ENCODE measurements at regions not wholly inside any gene's neighbourhood (a gene's known extent, or its start where the extent isn't known, plus 50 kb on each side); places are given as distances from the start of the nearest gene placed in this dataset.

GRCh38 chr14:101075025-101075800, 171.7 kb upstream of the RTL1 start:
- TF ChIP-seq CTCF (IDR thresholded peaks at IDR 0.05): no peak
- Histone ChIP-seq H3K4me3 (no peak overlapping the region), H3K36me3 (no peaks in the 10 kb centered on the region), H3K4me1 (peaks cover 6% of the 10 kb centered on the region), H3K9me3 (no peaks in the 10 kb centered on the region), H3K27ac (no peak overlapping the region), H3K27me3 (ENCODE audit: low read depth) (peaks cover 35% of the 10 kb centered on the region)
- DNase-seq (no peak), ATAC-seq (no peak)
- intact Hi-C loops (cut with DNase I): no loop called here

- Histone ChIP-seq H3K27ac (no peak overlapping the region), H3K4me1 (peaks cover 6% of the 10 kb centered on the region), H3K4me3 (no peak overlapping the region), H3K36me3 (no peaks in the 10 kb centered on the region), H3K9me3 (no peaks in the 10 kb centered on the region), H3K27me3 (ENCODE audit: low read depth) (peaks cover 35% of the 10 kb centered on the region)
- DNase-seq (no peak), ATAC-seq (no peak)
- no peak for TF ChIP-seq CTCF (IDR thresholded peaks at IDR 0.05)
- intact Hi-C loops (cut with DNase I): no loop called here
Measured at GRCh38 chr14:101075801-101076413, 172.4 kb upstream of the RTL1 start.

GRCh38 chr14:101076451-101077198, 173.1 kb upstream of the RTL1 start:
- intact Hi-C loops (cut with DNase I): no loop called here
- no peak for TF ChIP-seq CTCF (IDR thresholded peaks at IDR 0.05)
- Histone ChIP-seq H3K27me3 (ENCODE audit: low read depth) (peaks cover 35% of the 10 kb centered on the region), H3K4me1 (peaks cover 6% of the 10 kb centered on the region), H3K4me3 (no peak overlapping the region), H3K27ac (no peak overlapping the region), H3K36me3 (no peaks in the 10 kb centered on the region), H3K9me3 (no peaks in the 10 kb centered on the region)
- DNase-seq: no peak
- no peak for ATAC-seq

GRCh38 chr14:101077481-101078074, 174.1 kb upstream of the RTL1 start:
- no peak for TF ChIP-seq CTCF (IDR thresholded peaks at IDR 0.05)
- Histone ChIP-seq H3K4me3 (no peak overlapping the region), H3K9me3 (no peaks in the 10 kb centered on the region), H3K36me3 (no peaks in the 10 kb centered on the region), H3K4me1 (peaks cover 6% of the 10 kb centered on the region), H3K27me3 (ENCODE audit: low read depth) (peaks cover 35% of the 10 kb centered on the region), H3K27ac (no peak overlapping the region)
- no peak for ATAC-seq
- DNase-seq: no peak
- intact Hi-C loops (cut with DNase I): no loop called here

GRCh38 chr14:101078170-101078891, 174.8 kb upstream of the RTL1 start:
- Histone ChIP-seq H3K4me1 (peaks cover 6% of the 10 kb centered on the region), H3K4me3 (no peak overlapping the region), H3K27me3 (ENCODE audit: low read depth) (peaks cover 35% of the 10 kb centered on the region), H3K36me3 (no peaks in the 10 kb centered on the region), H3K27ac (no peak overlapping the region), H3K9me3 (no peaks in the 10 kb centered on the region)
- ATAC-seq (no peak), DNase-seq (no peak)
- TF ChIP-seq CTCF (IDR thresholded peaks at IDR 0.05): no peak
- intact Hi-C loops (cut with DNase I): no loop called here

Data from lower lobe of right lung (tissue), 2 donors.